Activated CD4-positive, alpha-beta T cell treated with anti-CD3 and anti-CD28 coated beads for 4 hours (primary cell): ENCODE measurements at regions not wholly inside any gene's neighbourhood (a gene's known extent, or its start where the extent isn't known, plus 50 kb on each side); places are given as distances from the start of the nearest gene placed in this dataset.
"Not testable (repeated sequence)": the region's sequence is repeated elsewhere in the genome, so short reads cannot be mapped to it uniquely, and the experiment has no call there.

Experiments used
- DNase-seq, 2 donors: peaks; one replicate each; pipeline ENCODE4 v3.0.0-alpha.2; 2020

DNA sequence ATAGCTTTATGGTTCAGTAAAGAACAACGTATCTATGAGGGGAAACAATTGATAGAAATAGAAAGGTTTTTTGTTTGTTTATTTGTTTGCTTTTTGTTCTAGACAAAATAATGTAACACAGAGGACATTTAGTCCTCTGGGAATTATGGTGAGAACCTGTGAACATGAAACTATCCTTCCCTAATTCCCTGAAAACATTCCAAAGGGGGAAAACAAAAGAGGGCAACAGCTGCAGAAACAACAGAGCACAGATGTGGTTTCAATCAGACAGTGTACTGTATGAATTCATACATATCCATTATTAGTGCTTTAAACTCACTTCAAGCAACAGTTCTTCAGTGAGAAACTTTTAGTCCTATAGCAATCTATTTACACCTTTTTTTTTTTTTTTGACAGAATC, 1489.8 kb upstream of the C9orf72 start:
- DNase-seq = no peak

DNA sequence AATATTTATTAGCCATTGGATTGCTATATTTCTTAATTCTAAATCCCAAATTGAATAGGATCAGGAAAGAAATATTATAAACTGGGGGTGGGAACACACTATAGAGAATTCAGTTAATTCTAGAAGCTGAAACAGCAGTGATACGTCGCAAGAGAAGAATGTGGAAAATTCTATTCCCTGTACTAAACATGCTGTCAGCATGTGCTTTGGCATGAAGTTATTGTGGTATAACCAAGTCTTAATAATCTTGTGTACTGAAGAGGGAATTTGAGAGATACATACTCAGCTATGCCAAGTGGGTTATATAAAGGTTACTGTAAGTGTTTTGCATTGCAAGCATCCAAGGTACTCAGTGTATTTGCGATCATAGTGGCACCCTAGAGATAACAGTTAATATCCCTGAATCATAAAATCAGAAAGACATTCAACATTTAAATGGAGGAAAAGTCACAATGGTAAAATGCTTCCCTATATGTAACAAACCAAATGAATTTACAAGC, 1492.9 kb upstream of the C9orf72 start:
- no peak for DNase-seq

DNA sequence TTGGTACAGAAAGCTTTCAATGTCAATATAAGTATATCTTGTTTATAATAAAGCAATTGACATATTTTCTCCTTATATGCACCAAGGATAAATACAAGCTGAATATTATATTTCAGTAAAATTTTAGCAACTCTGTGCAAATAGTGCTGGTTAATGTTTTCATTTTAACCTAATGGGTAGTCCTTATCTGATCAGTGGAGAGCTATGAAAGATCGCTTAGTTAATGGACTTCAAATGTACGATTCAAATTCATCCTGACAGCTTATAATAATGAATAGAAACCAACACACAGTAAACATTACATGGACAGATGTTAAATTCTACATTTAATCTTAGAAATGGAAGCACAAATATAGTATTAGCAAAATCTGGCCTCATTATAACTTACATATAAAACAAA, 1495.2 kb upstream of the C9orf72 start:
- DNase-seq = no peak

DNA sequence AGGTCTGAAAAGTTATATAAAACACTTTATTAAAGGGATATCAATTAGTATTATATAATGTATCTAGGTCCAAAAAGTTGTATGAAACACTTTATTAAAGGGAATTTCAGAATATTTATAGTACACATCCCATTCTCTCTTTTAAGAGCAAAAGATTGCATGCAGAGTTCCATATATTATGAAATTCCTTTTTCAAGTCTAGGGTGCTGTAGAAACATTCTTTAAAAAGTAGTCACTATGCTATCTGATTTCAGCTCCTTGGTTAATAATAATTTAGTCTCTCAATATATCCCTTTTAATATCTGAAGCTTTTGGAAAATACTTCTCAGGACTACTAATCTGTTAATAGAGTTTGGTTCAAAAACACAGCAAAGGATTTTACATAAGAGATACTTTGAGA, 1496.1 kb upstream of the C9orf72 start:
- no peak for DNase-seq

GRCh38 chr9:29078063-29078666, 1504.9 kb upstream of the C9orf72 start:
- DNase-seq = no peak

DNA sequence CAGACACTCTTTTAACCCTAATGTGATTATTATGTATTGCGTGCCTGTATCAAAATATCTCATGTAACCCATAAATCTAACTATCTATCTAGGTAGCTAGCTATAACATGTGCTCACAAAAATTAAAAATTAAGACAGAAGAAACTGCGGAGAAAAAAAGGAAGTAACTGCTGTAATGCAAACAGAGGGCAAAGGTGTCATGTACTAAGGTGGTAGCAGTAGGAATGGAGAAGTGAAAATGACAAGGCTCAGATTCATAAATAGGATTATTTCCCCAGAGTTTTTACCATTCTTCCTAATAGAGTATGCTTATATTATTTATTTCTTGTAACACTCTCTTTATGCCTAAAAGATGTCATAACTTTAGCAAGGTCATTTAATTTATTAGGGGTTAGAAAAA, 1527.5 kb upstream of the C9orf72 start:
- DNase-seq = no peak

DNA sequence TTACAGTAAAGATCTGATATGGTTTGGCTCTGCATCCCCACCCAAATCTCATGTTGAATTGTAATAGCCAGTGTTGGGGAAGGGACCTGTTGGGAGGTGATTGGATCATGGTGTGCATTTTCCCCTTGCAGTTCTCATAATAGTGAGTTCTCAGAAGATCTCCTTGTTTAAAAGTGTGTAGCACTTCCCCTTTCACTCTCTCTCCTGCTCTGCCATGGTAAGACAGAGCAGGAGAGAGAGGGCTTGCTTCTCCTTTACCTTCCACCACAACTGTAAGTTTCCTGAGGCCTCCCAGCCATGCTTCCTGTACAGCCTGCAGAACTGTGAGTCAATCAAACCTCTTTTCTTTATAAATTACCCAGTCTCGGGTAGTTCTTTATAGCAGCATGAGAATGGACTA, 1530.9 kb upstream of the C9orf72 start:
- not testable (repeated sequence) for DNase-seq

- DNase-seq = no peak
These were observed 1545.3 kb upstream of the C9orf72 start for GRCh38 chr9:29118555-29118954.

- no peak for DNase-seq
These were observed 1553.5 kb upstream of the C9orf72 start for GRCh38 chr9:29126783-29127182.

- no peak for DNase-seq
These were observed 1556.5 kb upstream of the C9orf72 start for GRCh38 chr9:29129763-29130162.

- no peak for DNase-seq
These were observed 1571.2 kb upstream of the C9orf72 start for GRCh38 chr9:29144476-29144875.

DNA sequence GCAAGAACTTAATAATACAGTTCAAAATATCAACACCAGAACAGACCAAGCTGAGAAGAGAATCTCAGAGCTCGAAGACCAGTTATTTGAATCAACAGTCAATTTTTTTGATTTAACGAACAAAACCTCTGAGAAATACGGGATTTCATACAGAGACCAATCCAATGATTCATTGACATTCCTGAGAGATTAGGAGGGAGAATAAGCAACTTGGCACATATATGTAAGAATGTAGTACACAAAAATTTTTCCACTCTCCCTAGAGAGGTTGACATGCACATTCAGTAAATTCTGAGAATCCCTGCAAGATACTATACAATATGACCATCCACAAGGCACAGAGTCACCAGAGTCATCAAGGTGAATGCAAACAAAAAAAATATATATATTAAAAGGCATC, 1577.3 kb upstream of the C9orf72 start:
- DNase-seq = no peak

GRCh38 chr9:29160763-29161353, 1587.6 kb upstream of the C9orf72 start:
- no peak for DNase-seq

GRCh38 chr9:29174136-29174535, 1600.9 kb upstream of the C9orf72 start:
- DNase-seq = no peak

DNA sequence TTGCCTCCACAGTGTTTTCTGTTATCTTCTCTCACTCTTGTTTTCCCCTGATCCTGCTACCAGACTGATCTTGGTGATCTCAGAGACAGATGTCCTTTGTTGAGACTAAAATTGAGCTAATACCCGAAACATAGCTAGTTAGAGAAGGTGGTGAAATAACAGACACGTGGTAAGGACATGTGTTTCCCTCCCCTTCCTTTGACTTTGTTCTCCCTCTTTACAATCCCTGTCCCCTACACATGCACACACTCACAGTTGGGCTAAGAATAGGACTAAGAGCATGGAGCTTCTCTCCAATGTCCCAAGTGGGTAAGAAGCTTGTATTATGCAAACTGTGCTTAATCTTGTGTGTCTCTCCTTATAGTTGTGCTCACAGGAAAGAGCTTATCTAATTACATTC, 1603.0 kb upstream of the C9orf72 start:
- no peak for DNase-seq

DNA sequence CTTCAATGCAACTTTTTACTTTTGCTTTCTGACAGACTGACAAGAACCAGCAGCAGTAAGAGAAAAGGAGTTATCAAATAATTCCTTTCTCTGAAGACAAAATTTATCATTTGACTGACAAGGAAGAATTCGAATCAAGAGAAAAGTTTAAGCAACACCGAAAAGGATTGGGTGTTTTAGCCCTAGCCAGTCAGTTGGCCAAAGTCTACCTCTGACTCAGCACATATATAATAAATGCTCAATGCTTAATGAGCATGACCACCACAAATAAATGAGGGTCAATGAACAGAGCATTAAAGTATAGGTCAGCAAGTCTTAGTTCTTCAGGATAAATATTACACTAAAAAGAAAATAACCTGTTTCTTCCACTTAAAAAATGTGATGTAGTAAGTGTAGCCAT, 1603.5 kb upstream of the C9orf72 start:
- DNase-seq = no peak

DNA sequence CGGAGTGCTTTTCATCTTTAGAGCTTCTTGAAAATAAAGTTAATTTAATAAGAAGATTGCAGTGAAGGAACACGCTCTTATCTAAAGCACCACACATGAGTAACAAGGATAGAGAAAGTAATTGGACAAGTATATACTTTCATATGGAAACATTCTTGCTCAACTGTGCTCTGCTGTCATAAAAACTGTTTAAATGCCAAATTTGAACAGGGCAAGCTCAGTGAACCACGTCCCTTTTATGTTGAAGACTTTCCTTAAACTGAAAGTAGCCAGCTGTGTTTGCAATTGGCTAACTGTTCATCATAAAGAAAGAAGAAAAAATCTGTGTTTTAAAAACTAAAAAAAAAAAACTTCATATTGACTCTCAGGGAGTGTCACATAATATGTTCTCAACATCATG, 1610.7 kb upstream of the C9orf72 start:
- DNase-seq = no peak

GRCh38 chr9:29188771-29189170, 1615.5 kb upstream of the C9orf72 start:
- DNase-seq = not testable (repeated sequence)

DNA sequence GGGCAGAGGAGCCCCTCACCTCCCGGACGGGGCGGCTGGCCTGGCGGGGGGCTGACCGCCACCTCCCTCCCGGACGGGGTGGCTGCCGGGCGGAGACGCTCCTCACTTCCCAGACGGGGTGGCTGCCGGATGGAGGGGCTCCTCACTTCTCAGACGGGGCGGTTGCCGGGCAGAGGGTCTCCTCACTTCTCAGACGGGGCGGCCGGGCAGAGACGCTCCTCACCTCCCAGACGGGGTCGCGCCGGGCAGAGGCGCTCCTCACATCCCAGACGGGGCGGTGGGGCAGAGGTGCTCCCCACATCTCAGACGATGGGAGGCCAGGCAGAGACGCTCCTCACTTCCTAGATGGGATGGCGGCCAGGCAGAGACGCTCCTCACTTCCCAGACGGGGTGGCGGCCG, 1615.9 kb upstream of the C9orf72 start:
- not testable (repeated sequence) for DNase-seq

- no peak for DNase-seq
These were observed 1625.6 kb upstream of the C9orf72 start for GRCh38 chr9:29198861-29199260.

GRCh38 chr9:29199975-29200374, 1626.7 kb upstream of the C9orf72 start:
- no peak for DNase-seq

DNA sequence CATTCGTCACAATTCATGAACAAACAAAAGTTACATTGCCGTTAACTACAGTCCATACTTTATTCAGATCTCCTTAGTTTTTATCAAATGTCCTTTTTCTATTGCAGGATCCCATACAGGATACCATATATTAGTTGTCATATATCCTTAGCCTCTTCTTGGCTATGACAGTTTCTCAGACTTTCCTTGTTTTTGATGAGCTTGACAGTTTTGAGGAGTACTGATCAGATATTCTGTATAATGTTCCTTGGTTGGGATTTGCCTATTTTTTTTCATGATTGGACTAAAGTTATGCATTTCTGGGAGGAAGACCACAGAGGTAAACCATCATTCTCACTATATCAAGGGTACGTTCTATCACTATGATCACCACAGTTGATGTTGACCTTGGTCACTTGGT, 1627.4 kb upstream of the C9orf72 start:
- DNase-seq = no peak

DNA sequence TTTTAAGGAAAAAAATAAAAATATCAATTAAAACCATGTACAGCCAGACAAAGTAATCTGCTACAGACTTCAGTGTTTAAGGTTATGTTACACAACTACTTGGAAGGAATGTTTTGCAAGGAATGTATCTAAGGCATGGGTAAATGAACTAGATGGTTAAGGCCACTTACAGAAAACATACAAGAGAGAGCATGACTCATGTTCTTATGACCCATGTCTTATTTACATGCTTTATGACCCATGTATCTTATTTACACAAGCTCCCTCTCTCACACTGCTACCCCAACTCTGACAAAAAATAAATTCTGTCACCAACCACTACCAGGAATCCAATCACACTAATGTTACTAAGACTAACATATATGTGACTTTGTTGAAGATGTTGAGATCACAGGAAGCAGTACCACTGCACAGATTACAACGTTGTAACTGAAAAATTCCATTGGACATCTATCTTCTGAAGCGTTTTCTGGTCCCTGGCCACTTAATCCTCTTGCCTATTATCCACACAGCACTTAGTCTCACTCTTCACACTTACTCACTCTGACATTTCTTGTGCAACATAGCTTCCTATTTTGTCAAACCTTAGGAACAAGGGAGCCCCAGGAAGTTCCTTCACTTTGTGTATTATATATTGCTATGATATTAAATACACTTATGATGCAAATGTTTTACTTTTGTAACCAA, 1630.1 kb upstream of the C9orf72 start:
- no peak for DNase-seq

DNA sequence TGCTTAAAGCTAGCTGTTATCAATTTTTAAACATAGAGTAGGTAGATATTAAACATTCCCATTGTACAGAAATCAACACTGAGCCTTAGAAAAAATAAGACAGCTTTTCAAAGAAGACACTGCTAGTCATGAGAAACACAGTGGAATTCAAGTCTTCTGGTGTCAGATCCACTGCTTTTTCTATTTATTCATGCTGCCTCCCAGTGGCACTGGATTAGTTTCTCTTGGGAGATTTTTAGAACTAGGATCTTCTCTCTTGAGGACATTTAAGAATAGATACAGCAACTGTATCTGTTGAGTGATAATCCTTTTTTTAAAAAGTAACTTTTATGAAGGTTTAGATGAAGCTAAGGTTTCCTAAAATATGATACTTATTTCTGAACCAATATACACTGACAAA, 1635.4 kb upstream of the C9orf72 start:
- no peak for DNase-seq
